ENCODE measurements at regions not wholly inside any gene's neighbourhood (a gene's known extent, or its start where the extent isn't known, plus 50 kb on each side); places are given as distances from the start of the nearest gene placed in this dataset.

GRCh38 chr4:170868170-170868569, 778.4 kb upstream of the AADAT start:
- no TSS peak for BruUV-seq (replicated peaks)
- no peak overlapping the region for H3K27ac ChIP-seq (ENCODE audit: extremely low read depth, low read depth, low read length)
- in situ Hi-C loops (cut with MboI): no loop called here
- WGBS (ENCODE audit: insufficient coverage, low coverage, missing lambda C conversion rate): no CpG with 5 or more reads among the region's 1 CpG
- no peaks in the 10 kb centered on the region for H3K79me2 ChIP-seq (ENCODE audit: control insufficient read depth, insufficient read depth, low read length)
- H3K9ac ChIP-seq (ENCODE audit: insufficient read depth in 1 of 2, low read depth in 2 of 2, low read length in 2 of 2): no peak overlapping the region
- intact Hi-C loops (cut with micrococcal nuclease): no loop called here
- FAIRE-seq: no peak
- no peak overlapping the region for H3K4me2 ChIP-seq (ENCODE audit: insufficient read depth, low read length)
- H3K9me3 ChIP-seq (replicated peaks; ENCODE audit: control insufficient read depth, insufficient read depth, low read depth, low read length): no peaks in the 10 kb centered on the region
- no peak for DNase-seq (ENCODE audit: extremely low read depth in 1 of 4, low spot score in 3 of 4)
- no peak overlapping the region for H2AFZ ChIP-seq (ENCODE audit: low read depth, low read length)
- H4K20me1 ChIP-seq (replicated peaks; ENCODE audit: control insufficient read depth, insufficient read depth, low read length): no peaks in the 10 kb centered on the region
- TF ChIP-seq GABPB1 (CRISPR knock-in tag; IDR thresholded peaks at IDR 0.05) (no peak), MLLT1 (IDR thresholded peaks at IDR 0.05) (no peak), ETV6 (IDR thresholded peaks at IDR 0.05; ENCODE audit: borderline replicate concordance in 1 of 2, low read depth in 2 of 2, low read length in 1 of 2) (no peak), ETV6 (CRISPR knock-in tag; IDR thresholded peaks at IDR 0.05; ENCODE audit: borderline replicate concordance) (no peak), ZNF384 (IDR thresholded peaks at IDR 0.05; ENCODE audit: low read depth, low read length) (no peak), ZNF644 (tag; IDR thresholded peaks at IDR 0.05; ENCODE audit: low read depth) (no peak), ZNF263 (CRISPR knock-in tag; IDR thresholded peaks at IDR 0.05; ENCODE audit: borderline replicate concordance) (no peak), SMC3 (conservative IDR thresholded peaks at IDR 0.05; ENCODE audit: insufficient read depth, low read depth, low read length) (no peak), SRSF7 (optimal IDR thresholded peaks at IDR 0.05; ENCODE audit: low read depth, low read length) (no peak), KAT2B (IDR thresholded peaks at IDR 0.05; ENCODE audit: low read depth, low read length) (no peak), NR3C1 (CRISPR knock-in tag; IDR thresholded peaks at IDR 0.05) (no peak), MECOM (CRISPR knock-in tag; IDR thresholded peaks at IDR 0.05) (no peak), DPF2 (IDR thresholded peaks at IDR 0.05) (no peak), DLX4 (CRISPR knock-in tag; IDR thresholded peaks at IDR 0.05) (no peak)
- H3K4me3 ChIP-seq: no peak overlapping the region
- no peak for ATAC-seq
- H3K4me1 ChIP-seq (replicated peaks in 1 of 2; ENCODE audit: control insufficient read depth in 2 of 2, insufficient read depth in 2 of 2, low read length in 2 of 2): no peaks in the 10 kb centered on the region
- H3K9me1 ChIP-seq (ENCODE audit: control insufficient read depth, insufficient read depth, low read length): no peaks in the 10 kb centered on the region
- CTCF ChIA-PET (ENCODE audit: low intra/inter-chr PET ratio): no interaction called here
- no peaks in the 10 kb centered on the region for H3K27me3 ChIP-seq (ENCODE audit: control insufficient read depth in 2 of 2, insufficient read depth in 2 of 2, low read length in 2 of 2)
- H3K36me3 ChIP-seq (ENCODE audit: control insufficient read depth, insufficient read depth, low read length): no peaks in the 10 kb centered on the region
- POLR2A ChIA-PET: no interaction called here

Data from K562 (cell line).